GOT3 (cell line): ENCODE measurements at regions not wholly inside any gene's neighbourhood (a gene's known extent, or its start where the extent isn't known, plus 50 kb on each side); places are given as distances from the start of the nearest gene placed in this dataset.

ENCODE experiments used
- DNase-seq: peaks from one replicate; lab custom pipeline; 2025; ENCODE audit warnings: mixed read lengths; lab: John Stamatoyannopoulos, UW

- no peak for DNase-seq
Observed at GRCh38 chr2:240298117-240298790, 137.2 kb upstream of the GPC1 start.

GRCh38 chr2:240298803-240299709, 136.4 kb upstream of the GPC1 start:
- no peak for DNase-seq

- no peak for DNase-seq
Observed at GRCh38 chr2:240299710-240300068, 135.8 kb upstream of the GPC1 start.

GRCh38 chr2:240300261-240300821, 135.1 kb upstream of the GPC1 start:
- DNase-seq, result no peak

GRCh38 chr2:240300840-240301239, 134.6 kb upstream of the GPC1 start:
- DNase-seq, result no peak

- no peak for DNase-seq
Observed at GRCh38 chr2:240301256-240301795, 134.1 kb upstream of the GPC1 start.

- DNase-seq, result no peak
Observed at GRCh38 chr2:240302041-240302440, 133.4 kb upstream of the GPC1 start.

- DNase-seq, result no peak
Observed at GRCh38 chr2:240302933-240303595, 132.4 kb upstream of the GPC1 start.

- no peak for DNase-seq
Observed at GRCh38 chr2:240303896-240304745, 131.3 kb upstream of the GPC1 start.

- DNase-seq, result no peak
Observed at GRCh38 chr2:240304746-240305161, 130.7 kb upstream of the GPC1 start.

GRCh38 chr2:240305369-240305962, 130.0 kb upstream of the GPC1 start:
- DNase-seq, result no peak

GRCh38 chr2:240306185-240306584, 129.3 kb upstream of the GPC1 start:
- no peak for DNase-seq

GRCh38 chr2:240308111-240308651, 127.3 kb upstream of the GPC1 start:
- no peak for DNase-seq

GRCh38 chr2:240309214-240309613, 126.2 kb upstream of the GPC1 start:
- no peak for DNase-seq

- DNase-seq, result no peak
Observed at GRCh38 chr2:240310201-240310600, 125.3 kb upstream of the GPC1 start.

- no peak for DNase-seq
Observed at GRCh38 chr2:240310645-240311044, 124.8 kb upstream of the GPC1 start.

- DNase-seq, result no peak
Observed at GRCh38 chr2:240311821-240312220, 123.6 kb upstream of the GPC1 start.

GRCh38 chr2:240319221-240319854, 116.1 kb upstream of the GPC1 start:
- no peak for DNase-seq

GRCh38 chr2:240319855-240320203, 115.6 kb upstream of the GPC1 start:
- DNase-seq, result no peak
